IMR-90 (cell line): ENCODE measurements at regions not wholly inside any gene's neighbourhood (a gene's known extent, or its start where the extent isn't known, plus 50 kb on each side); places are given as distances from the start of the nearest gene placed in this dataset.

Experiments
- BHLHE40 ChIP-seq: fragments of 150-350 bp; IDR thresholded peaks from 2 replicates; pipeline ENCODE4 v1.6.1; 2016; ENCODE audit warnings: mild to moderate bottlenecking, low read depth, low read length
- CEBPB ChIP-seq: IDR thresholded peaks from 2 replicates; pipeline ENCODE4 v1.6.1; 2012; ENCODE audit warnings: low read depth, low read length, improper control_type of control experiment
- MAFK ChIP-seq: IDR thresholded peaks from 2 replicates; pipeline ENCODE4 v1.6.1; 2012; ENCODE audit warnings: low read depth, low read length, improper control_type of control experiment
- MXI1 ChIP-seq: IDR thresholded peaks from 2 replicates; pipeline ENCODE4 v1.6.1; 2012; ENCODE audit warnings: low read depth, mild to moderate bottlenecking, low read length, moderate library complexity, borderline replicate concordance
- NFE2L2 ChIP-seq: fragments of 150-350 bp; IDR thresholded peaks from 2 replicates; pipeline ENCODE4 v1.6.1; 2016; ENCODE audit warnings: low read depth, mild to moderate bottlenecking, low read length
- POLR2A ChIP-seq: IDR thresholded peaks from 2 replicates; pipeline ENCODE4 v1.6.1; 2012; ENCODE audit warnings: mild to moderate bottlenecking, low read depth, low read length
- RAD21 ChIP-seq: IDR thresholded peaks from 2 replicates; pipeline ENCODE4 v1.6.1; 2012; ENCODE audit warnings: low read length, improper control_type of control experiment
- RCOR1 ChIP-seq: IDR thresholded peaks from 2 replicates; pipeline ENCODE4 v1.6.1; 2012; ENCODE audit warnings: mild to moderate bottlenecking, low read length, improper control_type of control experiment; ENCODE audit not compliant: insufficient replicate concordance
- RFX5 ChIP-seq: IDR thresholded peaks from 2 replicates; pipeline ENCODE4 v1.8.0; 2012; ENCODE audit warnings: low read depth, mild to moderate bottlenecking, low read length, moderate library complexity
- SMC3 ChIP-seq: fragments of 150-350 bp; IDR thresholded peaks from 2 replicates; pipeline ENCODE4 v1.6.1; 2016; ENCODE audit warnings: low read depth, mild to moderate bottlenecking, antibody characterized with exemption, low read length, moderate library complexity
- USF2 ChIP-seq: fragments of 150-350 bp; IDR thresholded peaks from 2 replicates; pipeline ENCODE4 v1.6.1; 2017; ENCODE audit warnings: mild to moderate bottlenecking, antibody characterized with exemption, low read length, low read depth
- TF ChIP-seq, protein P1 (sequence below): conservative IDR thresholded peaks from 2 replicates; pipeline ENCODE4 v1.5.1; 2012; ENCODE audit warnings: mild to moderate bottlenecking, low read depth, low read length, improper control_type of control experiment
- TF ChIP-seq, protein P2 (sequence below): fragments of 150-350 bp; IDR thresholded peaks from 2 replicates; pipeline ENCODE4 v1.6.1; 2016; ENCODE audit warnings: low read depth, mild to moderate bottlenecking, low read length, moderate library complexity, borderline replicate concordance

GRCh38 chr16:86884390-86884650 is 306.0 kb downstream of the FOXL1 start:
- TF ChIP-seq POLR2A (no peak), MXI1 (no peak), RFX5 (no peak), RAD21 (no peak), CEBPB (no peak), USF2 (no peak), SMC3 (no peak), MAFK (no peak), BHLHE40 (no peak), RCOR1 (no peak), NFE2L2 (no peak)
- TF ChIP-seq, protein P1, sequence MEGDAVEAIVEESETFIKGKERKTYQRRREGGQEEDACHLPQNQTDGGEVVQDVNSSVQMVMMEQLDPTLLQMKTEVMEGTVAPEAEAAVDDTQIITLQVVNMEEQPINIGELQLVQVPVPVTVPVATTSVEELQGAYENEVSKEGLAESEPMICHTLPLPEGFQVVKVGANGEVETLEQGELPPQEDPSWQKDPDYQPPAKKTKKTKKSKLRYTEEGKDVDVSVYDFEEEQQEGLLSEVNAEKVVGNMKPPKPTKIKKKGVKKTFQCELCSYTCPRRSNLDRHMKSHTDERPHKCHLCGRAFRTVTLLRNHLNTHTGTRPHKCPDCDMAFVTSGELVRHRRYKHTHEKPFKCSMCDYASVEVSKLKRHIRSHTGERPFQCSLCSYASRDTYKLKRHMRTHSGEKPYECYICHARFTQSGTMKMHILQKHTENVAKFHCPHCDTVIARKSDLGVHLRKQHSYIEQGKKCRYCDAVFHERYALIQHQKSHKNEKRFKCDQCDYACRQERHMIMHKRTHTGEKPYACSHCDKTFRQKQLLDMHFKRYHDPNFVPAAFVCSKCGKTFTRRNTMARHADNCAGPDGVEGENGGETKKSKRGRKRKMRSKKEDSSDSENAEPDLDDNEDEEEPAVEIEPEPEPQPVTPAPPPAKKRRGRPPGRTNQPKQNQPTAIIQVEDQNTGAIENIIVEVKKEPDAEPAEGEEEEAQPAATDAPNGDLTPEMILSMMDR, result no peak
- TF ChIP-seq, protein P2, sequence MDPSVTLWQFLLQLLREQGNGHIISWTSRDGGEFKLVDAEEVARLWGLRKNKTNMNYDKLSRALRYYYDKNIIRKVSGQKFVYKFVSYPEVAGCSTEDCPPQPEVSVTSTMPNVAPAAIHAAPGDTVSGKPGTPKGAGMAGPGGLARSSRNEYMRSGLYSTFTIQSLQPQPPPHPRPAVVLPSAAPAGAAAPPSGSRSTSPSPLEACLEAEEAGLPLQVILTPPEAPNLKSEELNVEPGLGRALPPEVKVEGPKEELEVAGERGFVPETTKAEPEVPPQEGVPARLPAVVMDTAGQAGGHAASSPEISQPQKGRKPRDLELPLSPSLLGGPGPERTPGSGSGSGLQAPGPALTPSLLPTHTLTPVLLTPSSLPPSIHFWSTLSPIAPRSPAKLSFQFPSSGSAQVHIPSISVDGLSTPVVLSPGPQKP, result no peak
